ENCODE measurements at regions not wholly inside any gene's neighbourhood (a gene's known extent, or its start where the extent isn't known, plus 50 kb on each side); places are given as distances from the start of the nearest gene placed in this dataset.
"Not testable (repeated sequence)": the region's sequence is repeated elsewhere in the genome, so short reads cannot be mapped to it uniquely, and the experiment has no call there.

DNA sequence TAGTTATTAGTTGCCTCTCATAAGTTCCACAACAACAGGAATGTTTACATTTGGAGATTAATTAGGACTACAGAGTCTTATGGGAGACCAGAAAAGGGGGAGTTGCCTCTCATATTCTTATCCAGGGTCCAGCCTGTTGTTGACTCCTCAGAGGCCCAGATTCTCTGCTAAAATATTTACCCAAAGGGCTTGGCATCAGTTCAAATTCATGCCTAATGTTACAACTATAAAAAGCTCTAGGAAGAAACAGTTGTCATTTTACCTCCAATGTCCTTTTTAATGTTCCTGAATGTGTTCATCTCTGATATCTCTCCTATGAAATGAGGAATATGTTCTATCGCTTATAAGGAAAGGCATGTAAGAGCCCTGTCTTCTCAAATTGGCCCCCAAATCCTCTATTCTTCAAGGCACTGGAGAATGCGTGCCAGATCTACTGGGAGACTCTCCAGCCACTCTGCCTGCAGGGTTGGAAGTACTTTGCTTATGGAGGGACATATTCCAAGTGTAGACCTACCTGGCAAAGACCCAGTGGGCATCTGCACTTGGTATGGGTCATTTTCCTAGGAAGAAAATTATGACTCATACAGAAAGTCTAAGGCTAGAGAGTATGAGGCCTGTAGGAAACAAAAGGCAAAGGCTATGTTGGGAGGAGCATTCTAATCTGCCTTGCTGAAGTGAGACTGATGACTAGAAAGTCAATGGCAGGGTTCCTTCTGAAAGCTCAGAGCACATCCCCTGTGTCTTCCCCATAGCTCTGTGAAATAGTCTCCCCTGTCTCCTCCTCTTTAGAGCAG, 192.6 kb downstream of the ESM1 start:
- ATAC-seq = peak; percentile 63
- Mint-ChIP-seq H3K4me1 (peaks cover 29% of the 10 kb centered on the region), H3K27ac (peak overlapping the region; percentile 96), H3K27me3 (no peaks in the 10 kb centered on the region), H3K9me3 (no peaks in the 10 kb centered on the region), H3K36me3 (peaks cover 3% of the 10 kb centered on the region), H3K4me3 (no peak overlapping the region)

DNA sequence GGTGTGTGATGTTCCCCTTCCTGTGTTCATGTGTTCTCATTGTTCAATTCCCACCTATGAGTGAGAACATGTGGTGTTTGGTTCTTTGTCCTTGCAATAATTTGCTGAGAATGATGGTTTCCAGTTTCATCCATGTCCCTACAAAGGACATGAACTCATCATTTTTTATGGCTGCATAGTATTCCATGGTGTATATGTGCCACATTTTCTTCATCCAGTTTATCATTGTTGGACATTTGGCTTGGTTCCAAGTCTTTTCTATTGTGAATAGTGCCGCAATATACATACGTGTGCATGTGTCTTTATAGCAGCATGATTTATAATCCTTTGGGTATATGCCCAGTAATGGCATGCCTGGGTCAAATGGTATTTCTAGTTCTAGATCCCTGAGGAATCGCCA, 197.5 kb downstream of the ESM1 start:
- not testable (repeated sequence) for ATAC-seq, H3K27me3 Mint-ChIP-seq, H3K9me3 Mint-ChIP-seq, H3K36me3 Mint-ChIP-seq, H3K4me3 Mint-ChIP-seq, H3K27ac Mint-ChIP-seq
- H3K4me1 Mint-ChIP-seq = peaks cover 24% of the 10 kb centered on the region

DNA sequence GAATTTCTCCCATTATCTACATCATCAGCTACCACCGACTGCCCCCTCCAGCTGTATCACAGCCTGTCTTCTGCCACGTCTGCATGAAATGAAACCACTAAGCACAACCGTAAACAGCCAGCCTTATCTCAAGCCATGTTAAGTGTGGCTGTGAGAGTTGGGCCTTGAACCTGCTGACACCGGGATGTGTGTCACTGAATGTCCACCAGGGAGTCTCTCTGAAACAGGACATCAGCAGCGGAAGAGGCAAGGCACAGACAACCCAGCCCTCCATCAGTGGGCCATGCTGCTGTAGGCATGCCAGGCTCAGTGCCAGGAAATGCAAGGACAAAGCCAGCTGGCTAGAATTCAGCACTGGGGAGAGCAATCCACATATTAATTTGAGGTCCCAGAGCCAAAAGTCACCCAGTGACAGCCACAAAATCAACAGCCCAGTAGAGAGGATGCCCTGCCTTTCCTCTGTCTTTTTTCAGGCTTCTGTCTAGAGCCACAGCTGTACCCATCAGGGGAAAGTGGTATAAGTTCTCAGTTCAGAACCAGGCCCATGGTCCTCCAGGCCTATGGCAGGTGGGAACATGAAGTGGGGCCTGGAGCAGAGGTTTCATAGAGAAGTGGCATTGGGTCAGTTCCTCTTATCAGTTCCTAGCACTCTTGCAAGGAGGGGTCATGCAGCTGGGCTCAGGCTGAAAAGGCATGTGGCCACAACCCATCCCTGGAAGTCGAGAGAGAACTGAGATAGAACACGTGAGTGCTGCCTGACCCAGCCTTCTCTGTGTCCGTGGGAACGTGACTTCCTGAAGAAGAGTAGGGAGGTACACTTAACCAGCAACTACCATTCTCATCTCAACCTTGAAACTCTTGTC, 199.4 kb downstream of the ESM1 start:
- Mint-ChIP-seq H3K4me3 (no peak overlapping the region), H3K27me3 (no peaks in the 10 kb centered on the region), H3K27ac (peak overlapping the region; percentile 75), H3K9me3 (peaks cover 7% of the 10 kb centered on the region), H3K4me1 (peaks cover 18% of the 10 kb centered on the region), H3K36me3 (peaks cover 12% of the 10 kb centered on the region)
- ATAC-seq = peak; percentile 100

DNA sequence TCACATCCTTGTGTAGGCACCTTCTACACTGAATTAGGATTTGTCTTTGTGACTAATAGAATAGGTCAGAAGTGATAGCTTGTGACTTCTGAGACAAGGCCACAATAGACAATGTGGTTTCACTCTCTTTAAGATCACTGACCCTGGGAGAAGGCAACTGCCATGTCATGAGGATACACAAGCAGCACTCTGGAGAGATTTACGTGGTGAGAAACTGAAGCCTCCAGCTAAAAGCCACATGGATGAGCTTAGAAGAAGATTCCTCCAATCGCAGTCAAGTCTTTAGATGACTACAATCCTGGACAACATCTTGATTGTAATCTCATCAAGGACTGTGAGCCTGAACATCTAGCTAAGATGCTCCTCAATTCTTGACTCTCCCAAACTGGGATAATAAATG, 206.6 kb downstream of the ESM1 start:
- Mint-ChIP-seq H3K27ac (no peak overlapping the region), H3K9me3 (peaks cover 6% of the 10 kb centered on the region), H3K27me3 (peaks cover 10% of the 10 kb centered on the region), H3K4me1 (peaks cover 7% of the 10 kb centered on the region), H3K4me3 (no peak overlapping the region), H3K36me3 (peaks cover 12% of the 10 kb centered on the region)
- no peak for ATAC-seq

DNA sequence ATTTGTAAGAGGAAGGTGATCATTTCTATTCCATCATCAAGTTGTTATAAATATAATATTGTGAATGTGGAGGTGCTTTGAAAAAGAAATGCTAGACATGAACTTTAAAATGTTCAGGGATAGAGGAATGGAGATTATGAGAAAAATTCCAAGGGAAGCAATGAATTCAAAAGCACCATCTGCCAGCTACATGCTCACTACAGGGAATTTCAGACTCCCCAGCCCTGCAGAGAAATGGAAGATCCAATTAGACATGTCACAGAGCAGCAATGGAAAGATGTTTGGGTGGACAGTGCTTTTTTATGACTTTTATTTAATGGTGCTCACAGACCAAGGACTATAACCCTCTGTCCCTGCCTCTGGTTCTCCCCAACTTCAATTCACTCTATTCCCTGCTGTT, 209.7 kb downstream of the ESM1 start:
- Mint-ChIP-seq H3K4me1 (peaks cover 19% of the 10 kb centered on the region), H3K4me3 (no peak overlapping the region), H3K27me3 (peaks cover 10% of the 10 kb centered on the region), H3K36me3 (no peaks in the 10 kb centered on the region), H3K27ac (no peak overlapping the region), H3K9me3 (peaks cover 3% of the 10 kb centered on the region)
- ATAC-seq = no peak

DNA sequence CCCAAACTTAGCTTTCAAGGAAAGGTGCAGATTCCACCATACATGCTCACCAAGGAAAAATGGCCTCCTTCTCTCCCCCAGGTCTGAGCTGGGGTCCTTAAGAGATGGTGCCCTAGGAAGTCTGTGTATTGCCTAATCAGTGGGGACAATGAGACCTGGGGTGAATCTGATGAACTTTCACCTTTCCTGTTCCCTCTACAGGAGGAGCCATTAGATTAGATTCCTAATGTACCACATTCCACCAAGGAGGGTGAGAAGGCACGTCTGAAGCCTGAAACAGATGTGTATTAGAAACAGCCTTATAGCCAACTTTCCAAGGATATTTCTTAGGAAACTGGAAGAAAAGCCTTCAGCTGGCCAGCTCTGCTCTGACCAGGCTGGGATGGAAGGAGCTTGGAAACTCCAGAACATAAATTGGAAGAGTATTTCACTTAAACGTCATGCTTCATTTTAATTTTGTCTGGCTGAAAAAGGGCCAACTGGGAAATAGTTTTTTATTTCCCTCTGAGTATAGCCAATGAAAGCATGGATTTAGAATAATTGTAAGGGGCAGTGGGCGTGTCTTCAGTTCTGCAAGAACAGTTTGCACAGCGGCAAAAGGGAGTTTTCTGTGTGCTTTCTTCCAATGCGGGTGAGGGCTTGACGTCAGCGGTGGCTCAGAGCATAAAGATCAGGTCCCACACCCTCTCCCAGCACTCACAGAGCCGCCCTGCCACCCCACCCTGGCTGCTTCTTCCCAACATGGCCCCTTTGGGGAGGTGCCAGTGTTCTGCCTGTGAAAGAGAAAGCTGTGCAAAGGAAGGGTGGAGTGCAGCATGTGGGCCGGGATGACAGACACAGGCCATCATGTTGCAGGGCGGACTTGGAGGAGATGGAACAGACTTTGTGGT, 210.9 kb downstream of the ESM1 start:
- no peaks in the 10 kb centered on the region for H3K9me3 Mint-ChIP-seq
- peak overlapping the region; percentile 48 for H3K27ac Mint-ChIP-seq
- ATAC-seq = no peak
- peaks cover 19% of the 10 kb centered on the region for H3K4me1 Mint-ChIP-seq
- H3K36me3 Mint-ChIP-seq = no peaks in the 10 kb centered on the region
- H3K27me3 Mint-ChIP-seq = peaks cover 10% of the 10 kb centered on the region
- no peak overlapping the region for H3K4me3 Mint-ChIP-seq

DNA sequence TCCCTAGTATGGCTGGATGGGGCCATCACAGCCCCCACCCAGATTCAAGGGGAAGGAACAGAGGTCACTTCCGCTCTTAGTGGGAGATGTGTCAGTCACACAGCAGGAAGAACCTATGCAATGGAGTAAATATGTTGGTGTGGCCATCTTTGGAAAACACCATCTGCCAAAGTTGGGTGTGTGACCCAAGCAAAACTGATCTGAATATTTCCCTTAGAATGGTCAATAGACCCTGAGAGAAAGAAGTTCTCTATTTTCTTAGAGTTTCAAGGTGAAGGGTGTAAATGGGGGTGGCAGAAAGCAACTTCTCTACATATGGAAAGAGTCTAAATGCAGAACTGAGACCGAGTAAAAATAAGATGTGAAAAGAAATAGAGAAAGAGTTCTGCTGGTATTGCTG, 212.7 kb downstream of the ESM1 start:
- ATAC-seq = peak; percentile 94
- no peaks in the 10 kb centered on the region for H3K9me3 Mint-ChIP-seq
- no peak overlapping the region for H3K4me3 Mint-ChIP-seq
- peaks cover 7% of the 10 kb centered on the region for H3K27me3 Mint-ChIP-seq
- H3K36me3 Mint-ChIP-seq = no peaks in the 10 kb centered on the region
- peaks cover 25% of the 10 kb centered on the region for H3K4me1 Mint-ChIP-seq
- peak overlapping the region; percentile 79 for H3K27ac Mint-ChIP-seq

DNA sequence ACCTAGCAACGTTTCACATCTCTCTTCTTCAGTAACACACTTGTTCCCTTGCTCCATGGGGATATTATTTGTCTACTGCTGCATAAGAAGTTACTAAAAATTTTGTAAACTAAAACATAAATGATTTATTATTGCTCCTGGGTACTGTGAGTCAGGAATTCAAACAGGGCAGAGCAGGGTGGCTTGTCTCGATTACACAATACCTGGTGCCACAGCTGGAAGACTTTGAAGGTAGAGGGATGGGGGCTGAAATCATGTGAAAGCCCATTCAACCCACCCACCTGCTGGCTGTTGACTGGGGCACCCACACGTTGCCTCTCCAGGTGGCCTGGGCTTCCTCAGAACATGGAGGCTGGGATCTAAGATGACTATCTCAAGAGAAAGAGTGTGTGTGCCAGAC, 213.2 kb downstream of the ESM1 start:
- Mint-ChIP-seq H3K4me3 (no peak overlapping the region), H3K4me1 (peaks cover 26% of the 10 kb centered on the region), H3K27me3 (peaks cover 3% of the 10 kb centered on the region), H3K27ac (peak overlapping the region; percentile 79), H3K36me3 (no peaks in the 10 kb centered on the region), H3K9me3 (no peaks in the 10 kb centered on the region)
- ATAC-seq = no peak

DNA sequence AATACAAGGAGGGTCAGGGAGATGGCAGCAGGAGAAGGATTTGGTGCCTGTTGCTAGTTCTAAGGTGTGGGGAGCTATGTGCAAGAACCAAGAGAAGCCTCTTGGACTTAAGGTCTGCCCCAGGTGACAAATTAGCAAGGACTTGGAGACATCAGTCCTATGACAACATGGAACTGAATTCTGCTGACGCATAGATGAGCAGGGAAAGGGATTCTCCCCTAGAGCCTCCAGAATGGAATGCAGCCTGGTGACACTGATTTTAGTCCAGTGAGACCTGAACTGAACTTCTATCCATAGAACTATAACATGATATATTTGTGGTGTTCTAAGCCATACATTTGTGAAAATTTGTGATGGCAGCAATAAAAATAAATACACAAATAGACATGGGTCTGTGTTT, 215.6 kb downstream of the ESM1 start:
- ATAC-seq = no peak
- Mint-ChIP-seq H3K27me3 (no peaks in the 10 kb centered on the region), H3K27ac (no peak overlapping the region), H3K36me3 (no peaks in the 10 kb centered on the region), H3K4me1 (peaks cover 25% of the 10 kb centered on the region), H3K4me3 (no peak overlapping the region), H3K9me3 (no peaks in the 10 kb centered on the region)

DNA sequence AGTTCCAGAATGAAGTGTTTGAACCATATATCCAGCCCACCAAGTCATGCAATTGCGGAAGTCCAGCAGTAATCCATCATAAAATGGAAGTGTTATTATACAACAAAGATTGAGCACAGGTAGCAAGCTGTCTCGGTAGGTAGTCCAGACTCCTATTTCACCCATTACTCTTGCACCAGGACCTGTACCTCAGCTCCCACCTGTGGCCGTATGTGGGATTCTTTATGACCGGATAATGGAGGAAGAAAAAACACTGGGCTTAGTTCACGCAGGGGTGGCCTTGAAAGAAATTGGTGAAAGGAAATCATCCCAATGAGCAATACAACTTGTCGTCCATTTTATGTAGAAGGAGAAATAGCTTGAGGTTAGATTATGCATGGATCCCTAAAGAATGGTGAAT, 216.3 kb downstream of the ESM1 start:
- Mint-ChIP-seq H3K27ac (no peak overlapping the region), H3K4me3 (no peak overlapping the region), H3K9me3 (no peaks in the 10 kb centered on the region), H3K27me3 (no peaks in the 10 kb centered on the region), H3K36me3 (no peaks in the 10 kb centered on the region), H3K4me1 (peaks cover 30% of the 10 kb centered on the region)
- ATAC-seq = no peak

DNA sequence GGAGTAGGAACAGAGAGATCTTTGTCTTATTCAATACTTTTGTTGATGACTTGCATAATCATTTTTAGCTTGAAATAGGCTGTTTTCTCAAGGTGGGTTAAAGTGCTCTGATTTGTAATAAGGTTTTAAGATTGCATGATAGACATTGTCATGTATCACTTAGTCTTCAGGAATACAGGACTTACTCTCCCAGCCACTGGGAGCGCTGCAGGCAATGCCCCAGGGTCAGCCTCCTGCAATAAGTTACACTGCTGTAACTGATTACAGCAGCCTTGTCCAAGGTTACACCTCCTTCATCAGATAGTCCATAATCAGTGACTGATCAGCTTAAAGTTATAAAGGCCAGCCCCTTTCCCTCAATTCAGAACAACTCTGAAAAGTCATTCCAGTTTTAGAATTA, 218.6 kb downstream of the ESM1 start:
- no peak overlapping the region for H3K27ac Mint-ChIP-seq
- H3K36me3 Mint-ChIP-seq = no peaks in the 10 kb centered on the region
- no peak for ATAC-seq
- H3K4me1 Mint-ChIP-seq = peaks cover 30% of the 10 kb centered on the region
- H3K9me3 Mint-ChIP-seq = no peaks in the 10 kb centered on the region
- no peaks in the 10 kb centered on the region for H3K27me3 Mint-ChIP-seq
- no peak overlapping the region for H3K4me3 Mint-ChIP-seq

DNA sequence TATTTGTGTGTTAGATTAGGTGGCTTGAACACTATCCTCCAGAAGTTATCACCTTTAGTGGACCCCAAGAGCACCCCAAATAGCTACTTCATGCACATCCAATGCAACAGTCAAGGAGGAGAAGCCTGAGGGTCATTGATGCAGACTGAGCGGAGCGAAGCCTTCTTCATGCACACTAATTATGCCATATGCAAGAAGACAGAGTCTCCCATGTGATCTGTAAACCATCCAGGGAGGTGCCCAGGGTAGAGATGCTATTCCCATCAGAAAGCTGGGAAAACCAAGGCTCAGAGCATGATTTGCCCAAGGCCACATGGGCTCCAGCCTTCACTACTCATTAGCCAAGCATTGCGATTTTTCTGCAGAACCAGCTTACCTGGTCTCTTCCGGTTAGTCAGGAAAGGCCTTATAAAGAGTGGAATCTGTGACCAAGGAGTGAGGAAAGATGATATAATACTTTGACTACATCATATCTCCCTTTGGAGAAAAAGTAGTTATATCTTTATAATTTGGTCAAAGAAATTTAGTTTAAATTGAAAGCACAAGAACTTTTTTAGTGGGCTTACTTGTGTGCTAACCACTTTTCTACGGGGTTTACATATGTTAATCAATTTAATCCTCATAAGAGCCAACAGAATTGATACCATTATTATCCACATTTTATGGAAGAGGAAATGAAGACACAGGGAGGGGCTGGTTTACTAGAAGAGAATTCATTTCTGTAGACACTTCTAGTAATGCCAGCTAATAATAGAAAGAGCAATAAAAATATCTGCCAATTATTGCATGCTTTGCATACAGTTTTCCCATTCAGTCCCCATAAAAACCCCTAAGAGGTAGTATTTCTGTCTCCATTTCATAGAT, 220.0 kb downstream of the ESM1 start:
- Mint-ChIP-seq H3K27me3 (no peaks in the 10 kb centered on the region), H3K4me3 (no peak overlapping the region), H3K9me3 (no peaks in the 10 kb centered on the region), H3K27ac (no peak overlapping the region), H3K36me3 (no peaks in the 10 kb centered on the region), H3K4me1 (peaks cover 30% of the 10 kb centered on the region)
- no peak for ATAC-seq

DNA sequence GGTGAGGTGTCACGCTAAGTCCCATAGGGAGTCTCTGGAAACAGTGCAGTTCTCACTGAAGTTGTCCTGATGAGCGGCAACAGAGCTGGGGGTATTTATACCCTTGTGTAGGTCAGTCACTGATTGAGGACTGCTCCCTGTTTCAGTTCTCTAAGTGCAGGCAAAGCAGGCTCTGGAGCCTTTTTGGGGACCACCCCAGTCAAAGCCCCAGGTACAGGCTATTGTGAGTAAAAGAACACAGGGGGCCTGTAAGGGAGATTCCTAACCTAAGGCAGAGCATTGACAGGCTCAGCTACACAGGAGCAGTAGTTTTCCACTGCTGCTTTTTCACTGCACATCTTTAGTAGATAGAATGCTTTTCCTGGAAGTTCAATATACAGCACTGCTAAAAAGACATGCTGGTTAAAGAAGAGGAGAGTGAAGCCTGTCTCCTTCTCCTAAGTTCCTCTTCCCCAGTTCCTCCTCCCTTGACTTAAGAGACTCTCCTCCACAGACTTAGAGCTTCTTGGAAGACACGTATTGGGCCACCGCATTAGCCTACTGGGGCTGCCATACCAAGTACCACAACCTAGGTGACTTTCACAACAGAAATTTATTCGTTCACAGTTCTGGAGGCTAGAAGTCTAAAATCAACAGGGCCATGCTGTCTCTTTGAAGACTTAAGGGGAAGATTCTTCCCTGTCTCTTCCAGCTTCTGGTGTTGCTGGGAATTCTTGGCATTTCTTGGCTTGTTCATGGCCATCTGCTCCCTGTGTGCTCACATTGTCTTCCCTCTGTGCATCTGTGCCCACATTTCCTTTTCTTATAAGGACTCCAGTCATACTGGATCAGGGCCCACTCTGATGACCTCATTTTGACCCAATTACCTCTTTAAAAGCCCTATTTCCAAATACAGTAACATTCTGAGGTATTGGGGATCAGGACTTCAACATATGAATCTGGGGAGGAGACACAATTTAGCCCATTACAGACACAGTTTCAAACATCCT, 221.0 kb downstream of the ESM1 start:
- H3K27me3 Mint-ChIP-seq = no peaks in the 10 kb centered on the region
- peak overlapping the region; percentile 4 for H3K27ac Mint-ChIP-seq
- no peak overlapping the region for H3K4me3 Mint-ChIP-seq
- ATAC-seq = peak; percentile 50
- no peaks in the 10 kb centered on the region for H3K9me3 Mint-ChIP-seq
- peaks cover 30% of the 10 kb centered on the region for H3K4me1 Mint-ChIP-seq
- H3K36me3 Mint-ChIP-seq = no peaks in the 10 kb centered on the region

Measured in stimulated activated memory B cell treated with anti-CD40 and anti-IgM and Interleukin-4, amounts not matched to agents 10 μg/mL and 1 μg/mL and 100 μg/mL, for 72 hours (primary cell).